Peyer's patch (tissue), 4 donors: ENCODE measurements at regions not wholly inside any gene's neighbourhood (a gene's known extent, or its start where the extent isn't known, plus 50 kb on each side); places are given as distances from the start of the nearest gene placed in this dataset.

Experiments used
- DNase-seq, 3 donors: peaks; one replicate each; pipeline ENCODE4 v3.0.0-alpha.2; 2017 to 2019
- H3K27ac ChIP-seq, 4 donors: fragments of 200-600 bp; sonication (generic); one replicate each; pipeline ENCODE4 v1.5.1; 2016 to 2019
- H3K27me3 ChIP-seq, 2 donors: fragments of 200-600 bp; sonication (generic); one replicate each; pipeline ENCODE4 v1.5.1; 2019
- H3K36me3 ChIP-seq, 3 donors: fragments of 200-600 bp; sonication (generic); one replicate each; pipeline ENCODE4 v1.5.1; 2016 to 2019
- H3K4me1 ChIP-seq, 4 donors: fragments of 200-600 bp; sonication (generic); one replicate each; pipeline ENCODE4 v1.5.1; 2016 to 2019
- H3K4me3 ChIP-seq, 4 donors: fragments of 200-600 bp; sonication (generic); 1 replicate in 3 of 4; 2 replicates in 1 of 4; pipeline ENCODE4 v1.5.1; 2016 to 2019; ENCODE audit warnings: mild to moderate bottlenecking in 1 of 4
- H3K9me3 ChIP-seq, 4 donors: fragments of 200-600 bp; sonication (generic); one replicate each; pipeline ENCODE4 v1.5.1; 2016 to 2019; ENCODE audit warnings: mild to moderate bottlenecking in 1 of 4
- CTCF ChIP-seq, 6 experiments: fragments of 450-650 bp in 4 of 6; fragments of 200-600 bp in 2 of 6; sonication (generic) in 1 of 6; IDR thresholded peaks; one replicate each; pipeline ENCODE4 v1.5.1; 2017 to 2019; ENCODE audit warnings: antibody characterized with exemption in 6 of 6, mild to moderate bottlenecking in 3 of 6, moderate library complexity in 1 of 6
- POLR2A ChIP-seq, 2 donors: fragments of 450-650 bp; IDR thresholded peaks; one replicate each; pipeline ENCODE4 v1.5.1; 2017; ENCODE audit warnings: antibody characterized with exemption in 2 of 2, mild to moderate bottlenecking in 2 of 2, moderate library complexity in 2 of 2

GRCh38 chr2:226615891-226616290 lies 183.7 kb downstream of the IRS1 start:
- Histone ChIP-seq H3K27ac (no peak overlapping the region), H3K4me1 (peaks cover 0 to 6% (median 0%) of the 10 kb centered on the region in 4 donors), H3K4me3 (no peak overlapping the region), H3K27me3 (no peaks in the 10 kb centered on the region), H3K9me3 (no peaks in the 10 kb centered on the region), H3K36me3 (no peaks in the 10 kb centered on the region)
- DNase-seq, result no peak
- TF ChIP-seq POLR2A (IDR thresholded peaks at IDR 0.05), result no peak
- TF ChIP-seq CTCF (IDR thresholded peaks at IDR 0.05), result no peak

DNA sequence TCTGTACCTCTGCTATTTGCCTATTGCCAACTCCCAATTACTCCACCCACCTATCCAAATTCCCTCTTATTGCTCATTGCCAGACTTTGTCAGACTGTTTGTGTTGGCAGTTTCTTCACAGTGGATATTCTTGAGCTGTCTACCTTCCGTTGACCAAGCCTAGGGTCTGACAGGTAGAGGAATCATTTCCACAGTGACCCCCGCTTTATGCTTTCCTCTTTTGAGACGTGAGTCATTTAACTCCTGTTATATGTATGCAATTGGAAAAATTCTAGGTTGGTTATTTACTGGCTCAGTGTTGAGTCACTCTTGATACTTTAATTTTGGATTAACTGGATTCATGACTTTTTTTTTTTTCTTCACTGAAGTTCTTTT lies 187.7 kb downstream of the IRS1 start:
- no peak overlapping the region for H3K4me3 ChIP-seq
- H3K9me3 ChIP-seq, result no peaks in the 10 kb centered on the region
- no peaks in the 10 kb centered on the region for H3K27me3 ChIP-seq
- H3K27ac ChIP-seq, result no peak overlapping the region
- DNase-seq, result no peak
- no peaks in the 10 kb centered on the region for H3K36me3 ChIP-seq
- H3K4me1 ChIP-seq, result no peaks in the 10 kb centered on the region
- no peak for TF ChIP-seq POLR2A (IDR thresholded peaks at IDR 0.05)
- no peak for TF ChIP-seq CTCF (IDR thresholded peaks at IDR 0.05)

DNA sequence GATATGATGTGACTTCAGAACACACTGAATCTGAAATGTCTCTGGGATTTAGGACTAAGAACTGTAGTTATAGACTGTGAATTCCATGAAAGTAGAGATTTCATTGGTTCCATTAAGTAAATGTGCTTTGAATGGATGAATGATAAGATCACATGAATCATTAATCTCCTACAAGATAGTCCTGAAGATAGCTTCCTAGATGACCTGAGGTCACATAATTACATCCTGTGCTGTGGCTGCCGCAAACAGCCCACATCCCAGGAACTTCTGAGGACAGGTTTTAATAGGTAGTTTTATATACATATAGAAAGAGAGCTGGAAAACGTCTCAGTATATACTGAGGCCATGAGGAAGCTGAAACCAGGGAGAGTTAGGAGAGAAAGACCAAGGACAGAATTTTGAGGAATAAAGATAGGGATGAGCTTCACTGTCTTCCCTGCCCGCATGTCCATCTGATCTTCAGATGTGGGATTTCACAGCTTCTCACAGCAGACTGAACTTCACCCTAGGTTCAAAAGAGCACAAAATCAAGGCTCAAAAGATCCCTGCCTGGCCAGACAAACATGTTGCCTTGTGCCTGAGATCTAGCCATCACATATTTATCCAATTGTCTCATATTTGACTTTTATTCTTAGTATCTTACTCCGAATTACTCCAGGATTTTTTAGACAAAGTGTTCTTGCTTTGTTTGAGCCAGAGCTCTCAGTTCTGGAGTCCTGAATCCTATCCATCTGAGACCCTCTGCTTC lies 188.2 kb downstream of the IRS1 start:
- Histone ChIP-seq H3K36me3 (no peaks in the 10 kb centered on the region), H3K27ac (no peak overlapping the region), H3K27me3 (no peaks in the 10 kb centered on the region), H3K4me3 (no peak overlapping the region), H3K9me3 (no peaks in the 10 kb centered on the region), H3K4me1 (no peaks in the 10 kb centered on the region)
- no peak for TF ChIP-seq CTCF (IDR thresholded peaks at IDR 0.05)
- no peak for TF ChIP-seq POLR2A (IDR thresholded peaks at IDR 0.05)
- no peak for DNase-seq

- TF ChIP-seq CTCF (IDR thresholded peaks at IDR 0.05) (no peak), POLR2A (IDR thresholded peaks at IDR 0.05) (no peak)
- Histone ChIP-seq H3K4me3 (no peak overlapping the region), H3K9me3 (no peaks in the 10 kb centered on the region), H3K27ac (no peak overlapping the region), H3K36me3 (no peaks in the 10 kb centered on the region), H3K4me1 (no peaks in the 10 kb centered on the region), H3K27me3 (no peaks in the 10 kb centered on the region)
- no peak for DNase-seq
Observed at GRCh38 chr2:226609366-226609765, 190.3 kb downstream of the IRS1 start.

- H3K36me3 ChIP-seq, result no peaks in the 10 kb centered on the region
- H3K4me3 ChIP-seq, result no peak overlapping the region
- H3K27me3 ChIP-seq, result no peaks in the 10 kb centered on the region
- H3K9me3 ChIP-seq, result no peaks in the 10 kb centered on the region
- TF ChIP-seq CTCF (IDR thresholded peaks at IDR 0.05) (no peak), POLR2A (IDR thresholded peaks at IDR 0.05) (no peak)
- DNase-seq, result no peak
- no peaks in the 10 kb centered on the region for H3K4me1 ChIP-seq
- no peak overlapping the region for H3K27ac ChIP-seq
Observed at GRCh38 chr2:226608451-226608850, 191.2 kb downstream of the IRS1 start.

- no peak overlapping the region for H3K4me3 ChIP-seq
- TF ChIP-seq CTCF (IDR thresholded peaks at IDR 0.05), result no peak
- TF ChIP-seq POLR2A (IDR thresholded peaks at IDR 0.05), result no peak
- no peak overlapping the region for H3K27ac ChIP-seq
- no peak for DNase-seq
- no peaks in the 10 kb centered on the region for H3K36me3 ChIP-seq
- H3K9me3 ChIP-seq, result no peaks in the 10 kb centered on the region
- H3K4me1 ChIP-seq, result no peaks in the 10 kb centered on the region
- no peaks in the 10 kb centered on the region for H3K27me3 ChIP-seq
Observed at GRCh38 chr2:226607379-226607778, 192.2 kb downstream of the IRS1 start.
